B cell (primary cell): ENCODE measurements at regions not wholly inside any gene's neighbourhood (a gene's known extent, or its start where the extent isn't known, plus 50 kb on each side); places are given as distances from the start of the nearest gene placed in this dataset.

Experiments
- ATAC-seq: fragments of 200-7000 bp; cut with Tn5 transposase; one replicate; pipeline ENCODE4 v1.10.0; 2021; ENCODE audit warnings: low read depth, mild to moderate bottlenecking, moderate number of reproducible peaks, moderate library complexity
- CTCF ChIA-PET: fragments of 350-600 bp; sonication (Branson Sonifier 250); formaldehyde crosslinking; loops from one replicate; lab custom pipeline; 2021; ENCODE audit warnings: antibody characterized with exemption, inconsistent platforms; lab: Charles Lee
- POLR2A ChIA-PET: fragments of 350-600 bp; sonication (Branson Sonifier 250); formaldehyde crosslinking; loops from one replicate; lab custom pipeline; 2021; ENCODE audit warnings: antibody characterized with exemption; lab: Charles Lee
- DNase-seq: peaks from one replicate; pipeline ENCODE4 v3.0.0; 2013
- H2AFZ ChIP-seq: 2 replicates; pipeline ENCODE4 v1.6.1; 2012; ENCODE audit warnings: mild to moderate bottlenecking, low read depth, low read length; ENCODE audit not compliant: insufficient read depth, poor library complexity, severe bottlenecking
- H3K27ac ChIP-seq, 2 donors: 1 replicate in 1 of 2; 2 replicates in 1 of 2; pipeline ENCODE4 v1.5.1; 2012 to 2013; ENCODE audit warnings: low read length in 2 of 2, mild to moderate bottlenecking in 2 of 2, moderate library complexity in 1 of 2
- H3K27me3 ChIP-seq, 4 experiments: fragments of 200-600 bp in 1 of 4; sonication (generic) in 1 of 4; replicated peaks in 1 of 4; 1 replicate in 2 of 4; 2 replicates in 2 of 4; pipeline versions ENCODE4 v1.6.1 to v1.7.0; 2013 to 2016; ENCODE audit warnings: low read length in 3 of 4, mild to moderate bottlenecking in 2 of 4, mixed read lengths in 1 of 4, moderate library complexity in 1 of 4; ENCODE audit not compliant: insufficient read depth in 4 of 4, control insufficient read depth in 3 of 4; ENCODE audit errors: control extremely low read depth in 1 of 4
- H3K36me3 ChIP-seq, 2 experiments: replicated peaks in 1 of 2; 1 replicate in 1 of 2; 2 replicates in 1 of 2; pipeline versions ENCODE4 v1.6.1 to v1.7.1; 2013; ENCODE audit warnings: low read length in 1 of 2; ENCODE audit not compliant: insufficient read depth in 2 of 2, control insufficient read depth in 1 of 2; ENCODE audit errors: control extremely low read depth in 1 of 2, extremely low read depth in 1 of 2
- H3K4me1 ChIP-seq, 2 donors: fragments of 200-600 bp in 1 of 2; sonication (generic) in 1 of 2; 1 replicate in 1 of 2; 2 replicates in 1 of 2; pipeline versions ENCODE4 v1.5.1 to v1.6.1; 2013 to 2017; ENCODE audit warnings: low read length in 2 of 2; ENCODE audit not compliant: control insufficient read depth in 2 of 2, insufficient read depth in 2 of 2
- H3K4me2 ChIP-seq: replicated peaks from 2 replicates; pipeline ENCODE3; 2012; ENCODE audit warnings: mild to moderate bottlenecking, low read depth, low read length; ENCODE audit not compliant: poor library complexity, severe bottlenecking
- H3K4me3 ChIP-seq, 5 experiments: fragments of 200-600 bp in 1 of 5; sonication (generic) in 1 of 5; 1 replicate in 3 of 5; 2 replicates in 2 of 5; pipeline versions ENCODE4 v1.5.1 to v1.7.0; 2011 to 2016; ENCODE audit warnings: low read length in 4 of 5, mild to moderate bottlenecking in 4 of 5, low read depth in 2 of 5, control low read depth in 1 of 5, moderate library complexity in 1 of 5; ENCODE audit not compliant: insufficient read depth in 1 of 5; ENCODE audit errors: control extremely low read depth in 1 of 5, extremely low read depth in 1 of 5
- H3K79me2 ChIP-seq: fragments of 200-600 bp; sonication (generic); one replicate; pipeline ENCODE4 v1.6.0; 2016; ENCODE audit warnings: low read length; ENCODE audit not compliant: control insufficient read depth, insufficient read depth
- H3K9ac ChIP-seq: fragments of 200-600 bp; sonication (generic); 2 replicates; pipeline ENCODE4 v1.6.1; 2017; ENCODE audit warnings: mild to moderate bottlenecking, low read length, moderate library complexity
- H3K9me3 ChIP-seq, 3 donors: one replicate each; pipeline versions ENCODE4 v1.6.1 to v1.7.1; 2013; ENCODE audit warnings: low read length in 2 of 3; ENCODE audit not compliant: control insufficient read depth in 2 of 3, insufficient read depth in 1 of 3; ENCODE audit errors: control extremely low read depth in 1 of 3
- H4K20me1 ChIP-seq: 2 replicates; pipeline ENCODE4 v1.6.0; 2012; ENCODE audit warnings: mild to moderate bottlenecking, low read length; ENCODE audit not compliant: insufficient read depth, control insufficient read depth, poor library complexity, severe bottlenecking
- H3K27ac Mint-ChIP-seq: one replicate; pipeline ENCODE4 v1.8.0; 2021; ENCODE audit warnings: mixed read lengths
- H3K27me3 Mint-ChIP-seq: one replicate; pipeline ENCODE4 v1.8.0; 2021; ENCODE audit warnings: mixed read lengths
- H3K4me1 Mint-ChIP-seq: one replicate; pipeline ENCODE4 v1.8.0; 2021; ENCODE audit warnings: mixed read lengths
- H3K4me3 Mint-ChIP-seq: one replicate; pipeline ENCODE4 v1.8.0; 2021; ENCODE audit warnings: mixed read lengths
- H3K9me3 Mint-ChIP-seq: one replicate; pipeline ENCODE4 v1.8.0; 2022; ENCODE audit warnings: mixed read lengths; ENCODE audit not compliant: insufficient read depth
- CTCF ChIP-seq: fragments of 200-600 bp; IDR thresholded peaks from one replicate; pipeline ENCODE4 v1.8.0; 2022; ENCODE audit warnings: antibody characterized with exemption, mild to moderate bottlenecking
- EZH2 ChIP-seq: IDR thresholded peaks from 2 replicates; pipeline ENCODE4 v1.6.1; 2012; ENCODE audit warnings: borderline replicate concordance, low read depth, mild to moderate bottlenecking, moderate library complexity, low read length; ENCODE audit not compliant: insufficient read depth, poor library complexity, severe bottlenecking
- WGBS: methylation state at CpG from one replicate; pipeline ENCODE4 v1.1.5; 2013; ENCODE audit warnings: missing lambda C conversion rate; ENCODE audit not compliant: insufficient coverage; 5-methylcytosine and 5-hydroxymethylcytosine counted together
- intact Hi-C: fragments of 100-400 bp; cut with micrococcal nuclease; formaldehyde crosslinking; loops from one replicate; pipeline ENCODE4 v1.10.0; 2022

GRCh38 chr12:115240251-115240650, 556.3 kb upstream of the TBX3 start:
- no peak overlapping the region for H3K4me3 ChIP-seq
- H3K9ac ChIP-seq = no peak overlapping the region
- no peak overlapping the region for H3K4me2 ChIP-seq
- CTCF ChIA-PET = no interaction called here
- POLR2A ChIA-PET = no interaction called here
- H3K79me2 ChIP-seq = no peaks in the 10 kb centered on the region
- TF ChIP-seq CTCF (no peak), EZH2 (no peak)
- H4K20me1 ChIP-seq = no peaks in the 10 kb centered on the region
- Mint-ChIP-seq H3K9me3 (peaks cover 2% of the 10 kb centered on the region), H3K4me1 (no peaks in the 10 kb centered on the region), H3K27me3 (peaks cover 4% of the 10 kb centered on the region), H3K4me3 (no peak overlapping the region), H3K27ac (no peak overlapping the region)
- no peaks in the 10 kb centered on the region for H3K4me1 ChIP-seq
- 40% methylated on average over 1 of the region's 1 CpG for WGBS
- H2AFZ ChIP-seq = no peak overlapping the region
- H3K36me3 ChIP-seq = no peaks in the 10 kb centered on the region
- H3K9me3 ChIP-seq = peaks cover 0 to 4% (median 0%) of the 10 kb centered on the region in 3 donors
- no peak overlapping the region for H3K27ac ChIP-seq
- H3K27me3 ChIP-seq = no peaks in the 10 kb centered on the region
- DNase-seq = no peak
- intact Hi-C loops = no loop called here
- ATAC-seq = no peak

GRCh38 chr12:115235880-115236279, 551.9 kb upstream of the TBX3 start:
- no peak for TF ChIP-seq EZH2
- no peak for TF ChIP-seq CTCF
- Mint-ChIP-seq H3K27me3 (no peaks in the 10 kb centered on the region), H3K4me1 (no peaks in the 10 kb centered on the region), H3K4me3 (no peak overlapping the region), H3K9me3 (peaks cover 2% of the 10 kb centered on the region), H3K27ac (no peak overlapping the region)
- H4K20me1 ChIP-seq = no peaks in the 10 kb centered on the region
- no peak overlapping the region for H3K9ac ChIP-seq
- H3K79me2 ChIP-seq = no peaks in the 10 kb centered on the region
- intact Hi-C loops = no loop called here
- ATAC-seq (no peak), DNase-seq (no peak)
- peaks cover 0 to 2% (median 0%) of the 10 kb centered on the region in 4 experiments for H3K27me3 ChIP-seq
- H3K4me1 ChIP-seq = no peaks in the 10 kb centered on the region
- POLR2A ChIA-PET = no interaction called here
- no peaks in the 10 kb centered on the region for H3K9me3 ChIP-seq
- CTCF ChIA-PET = no interaction called here
- no peak overlapping the region for H3K27ac ChIP-seq
- no peaks in the 10 kb centered on the region for H3K36me3 ChIP-seq
- no peak overlapping the region for H3K4me2 ChIP-seq
- no peak overlapping the region for H3K4me3 ChIP-seq
- WGBS = no CpG with 5 or more reads among the region's 1 CpG
- H2AFZ ChIP-seq = no peak overlapping the region
